ENCODE measurements at regions not wholly inside any gene's neighbourhood (a gene's known extent, or its start where the extent isn't known, plus 50 kb on each side); places are given as distances from the start of the nearest gene placed in this dataset.

- Histone ChIP-seq H3K79me2 (ENCODE audit: insufficient read depth, low read length) (no peaks in the 10 kb centered on the region), H4K91ac (ENCODE audit: insufficient read length, low read depth, low read length) (no peak overlapping the region), H3T11ph (ENCODE audit: low read length) (no peak overlapping the region), H4K20me1 (ENCODE audit: control insufficient read depth, insufficient read depth, insufficient read length) (no peaks in the 10 kb centered on the region), H2AFZ (ENCODE audit: low read length) (no peak overlapping the region), H2BK120ac (ENCODE audit: low read depth, low read length, poor library complexity, severe bottlenecking) (no peak overlapping the region), H3K9me3 (ENCODE audit: control insufficient read depth, low read depth, low read length) (no peaks in the 10 kb centered on the region), H2AK5ac (ENCODE audit: insufficient read length, low read length) (no peak overlapping the region), H3K14ac (ENCODE audit: insufficient read depth, low read length) (no peak overlapping the region), H3K4ac (ENCODE audit: low read depth, low read length) (no peak overlapping the region), H2BK15ac (ENCODE audit: low read depth, low read length) (no peak overlapping the region), H2BK20ac (ENCODE audit: low read depth, low read length, poor library complexity, severe bottlenecking) (no peak overlapping the region), H3K4me1 (ENCODE audit: insufficient read depth, low read length) (no peaks in the 10 kb centered on the region), H3K23me2 (ENCODE audit: insufficient read length, low read depth, low read length, poor library complexity, severe bottlenecking) (no peaks in the 10 kb centered on the region), H3K56ac (ENCODE audit: insufficient read length, low read depth, low read length) (no peak overlapping the region), H3K23ac (ENCODE audit: insufficient read length, low read depth, low read length) (no peak overlapping the region), H2BK12ac (ENCODE audit: insufficient read length, low read depth, low read length) (no peak overlapping the region), H2BK5ac (ENCODE audit: insufficient read length, low read length) (no peak overlapping the region), H3K27ac (ENCODE audit: insufficient read length, low read depth, low read length) (no peak overlapping the region), H3K9ac (ENCODE audit: extremely low read depth, insufficient read length, low read length) (no peak overlapping the region), H3K18ac (ENCODE audit: insufficient read length, low read depth, low read length) (no peak overlapping the region), H3K79me1 (ENCODE audit: insufficient read depth, low read depth, low read length, poor library complexity, severe bottlenecking) (no peaks in the 10 kb centered on the region), H3K27me3 (ENCODE audit: insufficient read depth, low read length) (no peaks in the 10 kb centered on the region), H4K5ac (ENCODE audit: insufficient read length, low read depth, low read length) (no peak overlapping the region), H3K4me2 (ENCODE audit: insufficient read depth, insufficient read length, low read length) (no peak overlapping the region), H4K8ac (replicated peaks; ENCODE audit: insufficient read length, low read depth, low read length) (no peak overlapping the region)
- WGBS (ENCODE audit: extremely low coverage, insufficient read length, low lambda C conversion rate) = no CpG with 5 or more reads among the region's 5 CpGs
- no peak overlapping the region for H3K27ac Mint-ChIP-seq
- H3K4me1 Mint-ChIP-seq = peaks cover 28 to 34% of the 10 kb centered on the region in 2 experiments
- no peak for TF ChIP-seq CTCF (conservative IDR thresholded peaks at IDR 0.05)
- DNase-seq = peak; percentile 33
- no peaks in the 10 kb centered on the region; the same call in 1 of the 2 replicates for H3K27me3 Mint-ChIP-seq (ENCODE audit: low read depth)
- H3K36me3 Mint-ChIP-seq (ENCODE audit: insufficient read depth in 1 of 3, low read depth in 3 of 3) = peaks cover 0 to 5% (median 4%) of the 10 kb centered on the region in 3 experiments; a peak in 4 of 7 replicates
- H3K9me3 Mint-ChIP-seq = peaks cover 3 to 5% of the 10 kb centered on the region in 2 experiments; a peak in 4 of 5 replicates
- no peak overlapping the region for H3K4me3 Mint-ChIP-seq
These were observed 835.4 kb upstream of the CDH2 start for GRCh38 chr18:29012364-29012763.
